ENCODE measurements at regions not wholly inside any gene's neighbourhood (a gene's known extent, or its start where the extent isn't known, plus 50 kb on each side); places are given as distances from the start of the nearest gene placed in this dataset.

DNA sequence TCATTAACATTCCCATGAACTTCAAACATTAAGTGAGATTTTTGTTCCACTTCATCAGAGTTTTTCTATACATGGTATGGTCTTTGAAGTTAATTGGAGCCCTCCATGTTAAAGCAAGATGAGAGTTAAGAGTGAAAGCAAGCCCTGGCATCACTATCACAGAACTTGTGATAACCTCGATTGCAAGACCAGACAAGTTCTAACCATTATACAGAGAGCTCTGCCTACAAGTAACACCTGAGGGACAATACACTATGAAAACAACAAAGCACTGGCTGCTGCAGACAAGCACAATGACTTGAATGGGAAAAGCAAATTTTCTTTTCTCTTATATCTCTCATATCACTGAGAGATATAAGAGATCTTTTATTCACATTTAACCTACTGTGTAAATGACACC is 126.6 kb upstream of the GYPA start:
- TF ChIP-seq, protein P1, sequence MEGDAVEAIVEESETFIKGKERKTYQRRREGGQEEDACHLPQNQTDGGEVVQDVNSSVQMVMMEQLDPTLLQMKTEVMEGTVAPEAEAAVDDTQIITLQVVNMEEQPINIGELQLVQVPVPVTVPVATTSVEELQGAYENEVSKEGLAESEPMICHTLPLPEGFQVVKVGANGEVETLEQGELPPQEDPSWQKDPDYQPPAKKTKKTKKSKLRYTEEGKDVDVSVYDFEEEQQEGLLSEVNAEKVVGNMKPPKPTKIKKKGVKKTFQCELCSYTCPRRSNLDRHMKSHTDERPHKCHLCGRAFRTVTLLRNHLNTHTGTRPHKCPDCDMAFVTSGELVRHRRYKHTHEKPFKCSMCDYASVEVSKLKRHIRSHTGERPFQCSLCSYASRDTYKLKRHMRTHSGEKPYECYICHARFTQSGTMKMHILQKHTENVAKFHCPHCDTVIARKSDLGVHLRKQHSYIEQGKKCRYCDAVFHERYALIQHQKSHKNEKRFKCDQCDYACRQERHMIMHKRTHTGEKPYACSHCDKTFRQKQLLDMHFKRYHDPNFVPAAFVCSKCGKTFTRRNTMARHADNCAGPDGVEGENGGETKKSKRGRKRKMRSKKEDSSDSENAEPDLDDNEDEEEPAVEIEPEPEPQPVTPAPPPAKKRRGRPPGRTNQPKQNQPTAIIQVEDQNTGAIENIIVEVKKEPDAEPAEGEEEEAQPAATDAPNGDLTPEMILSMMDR (IDR thresholded peaks at IDR 0.05), result no peak
- TF ChIP-seq EP300 (IDR thresholded peaks at IDR 0.05), result no peak

Data from ovary (tissue), 3 donors.